GM12891 (cell line): ENCODE measurements at regions not wholly inside any gene's neighbourhood (a gene's known extent, or its start where the extent isn't known, plus 50 kb on each side); places are given as distances from the start of the nearest gene placed in this dataset.

Source experiments
- POLR2A ChIP-seq: IDR thresholded peaks from 2 replicates; pipeline ENCODE4 v1.6.1; 2011; ENCODE audit warnings: low read depth, low read length, control low read depth
- POLR2AphosphoS5 ChIP-seq: IDR thresholded peaks from 2 replicates; pipeline ENCODE4 v1.6.1; 2011; ENCODE audit warnings: low read depth, low read length, control low read depth

DNA sequence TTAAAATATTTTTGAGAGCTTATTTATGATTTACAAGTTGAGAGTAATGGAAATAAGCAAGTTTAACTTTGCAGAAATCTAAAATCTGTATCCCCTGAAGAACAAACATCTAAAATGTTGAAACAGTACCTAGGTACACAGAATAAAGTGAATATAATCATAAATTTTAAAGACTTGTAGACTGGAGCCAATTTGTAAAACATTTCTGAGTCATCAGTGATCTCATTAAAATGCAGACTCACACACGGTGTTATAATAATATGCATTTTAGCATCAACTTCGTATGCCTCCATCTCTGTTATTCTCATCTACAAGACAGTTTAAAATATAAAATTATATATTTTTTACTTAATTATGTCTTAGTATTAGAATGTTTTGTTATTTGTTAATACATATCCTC, 399.5 kb upstream of the GOLIM4 start:
- no peak for TF ChIP-seq POLR2A
- TF ChIP-seq POLR2AphosphoS5, result no peak
